H9 (cell line): ENCODE measurements at regions not wholly inside any gene's neighbourhood (a gene's known extent, or its start where the extent isn't known, plus 50 kb on each side); places are given as distances from the start of the nearest gene placed in this dataset.

Source experiments
- DNase-seq: peaks from one replicate; pipeline ENCODE4 v3.0.0-alpha.2; 2017
- H2AFZ ChIP-seq: one replicate; pipeline ENCODE4 v1.6.1; 2013; ENCODE audit warnings: mild to moderate bottlenecking, low read length, control low read depth, moderate library complexity
- H2AK5ac ChIP-seq: 2 replicates; pipeline ENCODE4 v1.6.1; 2013; ENCODE audit warnings: low read length, control low read depth, mixed read lengths; ENCODE audit not compliant: insufficient read length
- H2BK120ac ChIP-seq: one replicate; pipeline ENCODE4 v1.6.1; 2013; ENCODE audit warnings: low read depth, mild to moderate bottlenecking, low read length, control low read depth, inconsistent platforms; ENCODE audit not compliant: poor library complexity, severe bottlenecking
- H2BK12ac ChIP-seq: 2 replicates; pipeline ENCODE4 v1.6.1; 2013; ENCODE audit warnings: low read length, control low read depth, mixed read lengths, low read depth; ENCODE audit not compliant: insufficient read length
- H2BK15ac ChIP-seq: 2 replicates; pipeline ENCODE4 v1.6.1; 2013; ENCODE audit warnings: low read depth, low read length, control low read depth
- H2BK20ac ChIP-seq: one replicate; pipeline ENCODE4 v1.6.1; 2013; ENCODE audit warnings: low read depth, mild to moderate bottlenecking, low read length, control low read depth, inconsistent platforms; ENCODE audit not compliant: poor library complexity, severe bottlenecking
- H2BK5ac ChIP-seq: 2 replicates; pipeline ENCODE4 v1.6.1; 2013; ENCODE audit warnings: low read length, control low read depth, mixed read lengths; ENCODE audit not compliant: insufficient read length
- H3K14ac ChIP-seq: 2 replicates; pipeline ENCODE4 v1.6.1; 2013; ENCODE audit warnings: low read length, control low read depth; ENCODE audit not compliant: insufficient read depth
- H3K18ac ChIP-seq: 2 replicates; pipeline ENCODE4 v1.6.1; 2013; ENCODE audit warnings: low read depth, mild to moderate bottlenecking, mixed read lengths, low read length, control low read depth; ENCODE audit not compliant: insufficient read length
- H3K23ac ChIP-seq: 2 replicates; pipeline ENCODE4 v1.6.1; 2013; ENCODE audit warnings: low read length, control low read depth, mixed read lengths, low read depth; ENCODE audit not compliant: insufficient read length
- H3K23me2 ChIP-seq: 2 replicates; pipeline ENCODE4 v1.6.1; 2013; ENCODE audit warnings: low read depth, mild to moderate bottlenecking, mixed read lengths, low read length, control low read depth; ENCODE audit not compliant: insufficient read length, poor library complexity, severe bottlenecking
- H3K27ac ChIP-seq: 2 replicates; pipeline ENCODE4 v1.5.1; 2013; ENCODE audit warnings: low read length, control low read depth, mixed read lengths, low read depth; ENCODE audit not compliant: insufficient read length
- H3K27me3 ChIP-seq: 2 replicates; pipeline ENCODE4 v1.6.1; 2013; ENCODE audit warnings: low read length, control low read depth, inconsistent platforms; ENCODE audit not compliant: insufficient read depth
- H3K4ac ChIP-seq: 2 replicates; pipeline ENCODE4 v1.6.1; 2013; ENCODE audit warnings: low read depth, mild to moderate bottlenecking, control low read depth, inconsistent platforms, low read length, moderate library complexity
- H3K4me1 ChIP-seq: 2 replicates; pipeline ENCODE4 v1.6.1; 2013; ENCODE audit warnings: low read length, control low read depth, inconsistent platforms; ENCODE audit not compliant: insufficient read depth
- H3K4me2 ChIP-seq: 2 replicates; pipeline ENCODE4 v1.6.1; 2013; ENCODE audit warnings: low read length, control low read depth, mixed read lengths; ENCODE audit not compliant: insufficient read length, insufficient read depth
- H3K56ac ChIP-seq: 2 replicates; pipeline ENCODE4 v1.6.1; 2013; ENCODE audit warnings: low read depth, mild to moderate bottlenecking, mixed read lengths, low read length, control low read depth; ENCODE audit not compliant: insufficient read length
- H3K79me1 ChIP-seq: 2 replicates; pipeline ENCODE4 v1.6.1; 2013; ENCODE audit warnings: low read depth, mild to moderate bottlenecking, moderate library complexity, low read length, control low read depth, inconsistent platforms; ENCODE audit not compliant: insufficient read depth, poor library complexity, severe bottlenecking
- H3K79me2 ChIP-seq: 2 replicates; pipeline ENCODE4 v1.6.1; 2013; ENCODE audit warnings: low read length, control low read depth, inconsistent platforms; ENCODE audit not compliant: insufficient read depth
- H3K9ac ChIP-seq: 2 replicates; pipeline ENCODE4 v1.6.1; 2013; ENCODE audit warnings: low read length, control low read depth, mixed read lengths; ENCODE audit not compliant: insufficient read length; ENCODE audit errors: extremely low read depth
- H3K9me3 ChIP-seq: one replicate; pipeline ENCODE4 v1.6.1; 2013; ENCODE audit warnings: low read depth, low read length, inconsistent platforms; ENCODE audit not compliant: control insufficient read depth
- H3T11ph ChIP-seq: one replicate; pipeline ENCODE4 v1.6.1; 2013; ENCODE audit warnings: mild to moderate bottlenecking, low read length, control low read depth, inconsistent platforms
- H4K20me1 ChIP-seq: one replicate; pipeline ENCODE4 v1.6.1; 2013; ENCODE audit not compliant: control insufficient read depth, insufficient read length, insufficient read depth
- H4K5ac ChIP-seq: 2 replicates; pipeline ENCODE4 v1.6.1; 2013; ENCODE audit warnings: low read depth, mild to moderate bottlenecking, mixed read lengths, low read length, control low read depth; ENCODE audit not compliant: insufficient read length
- H4K8ac ChIP-seq: replicated peaks from 2 replicates; pipeline ENCODE4 v1.6.1; 2013; ENCODE audit warnings: low read length, control low read depth, mixed read lengths, low read depth; ENCODE audit not compliant: insufficient read length
- H4K91ac ChIP-seq: 2 replicates; pipeline ENCODE4 v1.6.1; 2013; ENCODE audit warnings: low read depth, mild to moderate bottlenecking, moderate library complexity, mixed read lengths, low read length, control low read depth; ENCODE audit not compliant: insufficient read length
- H3K27ac Mint-ChIP-seq, 3 experiments: 2 replicates in 2 of 3; 3 replicates in 1 of 3; pipeline ENCODE4 v1.8.0; 2020 to 2021; ENCODE audit warnings: mixed read lengths in 3 of 3, mild to moderate bottlenecking in 1 of 3, moderate library complexity in 1 of 3
- H3K27me3 Mint-ChIP-seq: 2 replicates; pipeline ENCODE4 v1.8.0; 2021; ENCODE audit warnings: low read depth, mild to moderate bottlenecking, moderate library complexity, mixed read lengths
- H3K36me3 Mint-ChIP-seq, 3 experiments: 2 replicates in 2 of 3; 3 replicates in 1 of 3; pipeline ENCODE4 v1.8.0; 2020 to 2021; ENCODE audit warnings: low read depth in 3 of 3, mixed read lengths in 3 of 3; ENCODE audit not compliant: insufficient read depth in 1 of 3
- H3K4me1 Mint-ChIP-seq, 2 experiments: 2 replicates each; pipeline ENCODE4 v1.8.0; 2020; ENCODE audit warnings: mixed read lengths in 2 of 2
- H3K4me3 Mint-ChIP-seq, 2 experiments: 2 replicates in 1 of 2; 3 replicates in 1 of 2; pipeline ENCODE4 v1.8.0; 2020 to 2021; ENCODE audit warnings: mild to moderate bottlenecking in 2 of 2, mixed read lengths in 2 of 2, moderate library complexity in 1 of 2
- H3K9me3 Mint-ChIP-seq, 2 experiments: 2 replicates in 1 of 2; 3 replicates in 1 of 2; pipeline ENCODE4 v1.8.0; 2020; ENCODE audit warnings: mild to moderate bottlenecking in 2 of 2, mixed read lengths in 2 of 2, moderate library complexity in 1 of 2
- WGBS: extraction: QIAGEN DNeasy Blood & Tissue Kit; methylation state at CpG from one replicate; pipeline ENCODE4 v1.1.7; 2013; ENCODE audit warnings: missing lambda C conversion rate, low lambda C conversion rate, mixed read lengths; ENCODE audit not compliant: insufficient read length; ENCODE audit errors: extremely low coverage; 5-methylcytosine and 5-hydroxymethylcytosine counted together
- TF ChIP-seq, protein P1 (sequence below): fragments of 200-600 bp; sonication (generic); conservative IDR thresholded peaks from 3 replicates; pipeline ENCODE4 v1.8.0; 2021; ENCODE audit warnings: antibody characterized with exemption, mild to moderate bottlenecking

DNA sequence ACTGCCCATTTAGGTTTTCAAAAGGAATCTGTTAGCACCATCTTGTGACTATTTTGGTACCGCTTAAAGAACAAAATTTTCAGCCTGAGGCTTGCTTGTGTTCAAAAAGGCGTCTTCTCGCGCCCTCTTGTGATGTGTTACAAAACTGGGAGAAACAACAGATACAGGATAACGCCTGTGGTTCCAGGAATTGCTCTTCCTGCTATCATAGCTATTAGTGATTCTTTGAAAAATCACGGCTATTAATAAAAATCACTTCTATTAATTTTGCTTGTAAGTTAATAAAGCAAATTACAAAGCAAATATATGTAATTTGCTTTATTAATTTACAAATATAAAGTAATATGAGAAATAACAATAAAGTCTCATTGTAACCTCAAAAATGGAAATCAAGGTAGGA is 82.2 kb upstream of the ABCD3 start:
- Histone ChIP-seq H3K79me1 (no peaks in the 10 kb centered on the region), H3K56ac (no peak overlapping the region), H3T11ph (no peak overlapping the region), H4K5ac (no peak overlapping the region), H4K20me1 (no peaks in the 10 kb centered on the region), H2BK15ac (no peak overlapping the region), H2BK12ac (no peak overlapping the region), H3K23ac (no peak overlapping the region), H4K91ac (no peak overlapping the region), H3K27me3 (no peaks in the 10 kb centered on the region), H3K9me3 (no peaks in the 10 kb centered on the region), H3K4ac (no peak overlapping the region), H3K4me2 (no peak overlapping the region), H3K9ac (no peak overlapping the region), H2AK5ac (no peak overlapping the region), H4K8ac (no peak overlapping the region), H3K27ac (no peak overlapping the region), H3K18ac (no peak overlapping the region), H3K4me1 (no peaks in the 10 kb centered on the region), H3K14ac (no peak overlapping the region), H3K23me2 (no peaks in the 10 kb centered on the region), H2BK20ac (no peak overlapping the region), H2BK120ac (no peak overlapping the region), H2BK5ac (no peak overlapping the region), H3K79me2 (no peaks in the 10 kb centered on the region), H2AFZ (no peak overlapping the region)
- H3K27ac Mint-ChIP-seq: no peak overlapping the region
- H3K36me3 Mint-ChIP-seq: no peaks in the 10 kb centered on the region
- no peaks in the 10 kb centered on the region for H3K9me3 Mint-ChIP-seq
- TF ChIP-seq, protein P1, sequence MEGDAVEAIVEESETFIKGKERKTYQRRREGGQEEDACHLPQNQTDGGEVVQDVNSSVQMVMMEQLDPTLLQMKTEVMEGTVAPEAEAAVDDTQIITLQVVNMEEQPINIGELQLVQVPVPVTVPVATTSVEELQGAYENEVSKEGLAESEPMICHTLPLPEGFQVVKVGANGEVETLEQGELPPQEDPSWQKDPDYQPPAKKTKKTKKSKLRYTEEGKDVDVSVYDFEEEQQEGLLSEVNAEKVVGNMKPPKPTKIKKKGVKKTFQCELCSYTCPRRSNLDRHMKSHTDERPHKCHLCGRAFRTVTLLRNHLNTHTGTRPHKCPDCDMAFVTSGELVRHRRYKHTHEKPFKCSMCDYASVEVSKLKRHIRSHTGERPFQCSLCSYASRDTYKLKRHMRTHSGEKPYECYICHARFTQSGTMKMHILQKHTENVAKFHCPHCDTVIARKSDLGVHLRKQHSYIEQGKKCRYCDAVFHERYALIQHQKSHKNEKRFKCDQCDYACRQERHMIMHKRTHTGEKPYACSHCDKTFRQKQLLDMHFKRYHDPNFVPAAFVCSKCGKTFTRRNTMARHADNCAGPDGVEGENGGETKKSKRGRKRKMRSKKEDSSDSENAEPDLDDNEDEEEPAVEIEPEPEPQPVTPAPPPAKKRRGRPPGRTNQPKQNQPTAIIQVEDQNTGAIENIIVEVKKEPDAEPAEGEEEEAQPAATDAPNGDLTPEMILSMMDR: peak; percentile 93
- H3K27me3 Mint-ChIP-seq: peaks cover 7% of the 10 kb centered on the region
- no CpG with 5 or more reads among the region's 6 CpGs for WGBS
- DNase-seq: peak; percentile 67
- peaks cover 5 to 9% of the 10 kb centered on the region in 2 experiments; a peak in 2 of 4 replicates for H3K4me1 Mint-ChIP-seq
- no peak overlapping the region for H3K4me3 Mint-ChIP-seq
